HEK293T (cell line): ENCODE measurements at regions not wholly inside any gene's neighbourhood (a gene's known extent, or its start where the extent isn't known, plus 50 kb on each side); places are given as distances from the start of the nearest gene placed in this dataset.

ENCODE experiments used
- ARNT ChIP-seq: fragments of 450-650 bp; IDR thresholded peaks from 2 replicates; pipeline ENCODE4 v1.6.1; 2017; ENCODE audit warnings: mild to moderate bottlenecking
- BHLHE40 ChIP-seq: fragments of 450-650 bp; IDR thresholded peaks from 2 replicates; pipeline ENCODE4 v1.6.1; 2016; ENCODE audit warnings: mild to moderate bottlenecking, moderate library complexity, borderline replicate concordance
- ELF4 ChIP-seq: fragments of 450-650 bp; IDR thresholded peaks from 2 replicates; pipeline ENCODE4 v1.6.1; 2017; ENCODE audit warnings: antibody characterized with exemption
- FOXA1 ChIP-seq: fragments of 450-650 bp; IDR thresholded peaks from 2 replicates; pipeline ENCODE4 v1.6.1; 2016; ENCODE audit warnings: mild to moderate bottlenecking
- FOXK2 ChIP-seq: fragments of 450-650 bp; IDR thresholded peaks from 2 replicates; pipeline ENCODE4 v1.6.1; 2016; ENCODE audit warnings: mild to moderate bottlenecking
- FOXM1 ChIP-seq: fragments of 450-650 bp; IDR thresholded peaks from 2 replicates; pipeline ENCODE4 v1.6.1; 2017; ENCODE audit warnings: mild to moderate bottlenecking, borderline replicate concordance
- HDGF ChIP-seq: fragments of 450-650 bp; IDR thresholded peaks from 2 replicates; pipeline ENCODE4 v1.6.1; 2017; ENCODE audit warnings: antibody characterized with exemption, borderline replicate concordance
- LEF1 ChIP-seq: fragments of 450-650 bp; IDR thresholded peaks from 2 replicates; pipeline ENCODE4 v1.6.1; 2017; ENCODE audit warnings: mild to moderate bottlenecking, borderline replicate concordance
- NFRKB ChIP-seq: fragments of 450-650 bp; IDR thresholded peaks from 2 replicates; pipeline ENCODE4 v1.6.1; 2016; ENCODE audit warnings: mild to moderate bottlenecking, moderate library complexity
- SUZ12 ChIP-seq: fragments of 450-650 bp; IDR thresholded peaks from 2 replicates; pipeline ENCODE4 v1.6.1; 2016; ENCODE audit warnings: mild to moderate bottlenecking
- TARDBP ChIP-seq: fragments of 450-650 bp; IDR thresholded peaks from 2 replicates; pipeline ENCODE4 v1.6.1; 2016
- ZNF384 ChIP-seq: fragments of 450-650 bp; IDR thresholded peaks from 2 replicates; pipeline ENCODE4 v1.6.1; 2016

GRCh38 chr5:27814983-27815382 is 776.6 kb upstream of the CDH9 start:
- TF ChIP-seq FOXA1 (no peak), FOXK2 (no peak), BHLHE40 (no peak), HDGF (no peak), SUZ12 (no peak), NFRKB (no peak), FOXM1 (no peak), ARNT (no peak), ELF4 (no peak), TARDBP (no peak), ZNF384 (no peak), LEF1 (no peak)
